HG03095 (cell line): ENCODE measurements at regions not wholly inside any gene's neighbourhood (a gene's known extent, or its start where the extent isn't known, plus 50 kb on each side); places are given as distances from the start of the nearest gene placed in this dataset.
"Not testable (repeated sequence)": the region's sequence is repeated elsewhere in the genome, so short reads cannot be mapped to it uniquely, and the experiment has no call there.

Source experiments
- ATAC-seq: cut with Tn5 transposase; IDR thresholded peaks from one replicate; pipeline ENCODE4 v1.9.1; 2021; ENCODE audit warnings: moderate library complexity; ENCODE audit not compliant: unreplicated experiment

DNA sequence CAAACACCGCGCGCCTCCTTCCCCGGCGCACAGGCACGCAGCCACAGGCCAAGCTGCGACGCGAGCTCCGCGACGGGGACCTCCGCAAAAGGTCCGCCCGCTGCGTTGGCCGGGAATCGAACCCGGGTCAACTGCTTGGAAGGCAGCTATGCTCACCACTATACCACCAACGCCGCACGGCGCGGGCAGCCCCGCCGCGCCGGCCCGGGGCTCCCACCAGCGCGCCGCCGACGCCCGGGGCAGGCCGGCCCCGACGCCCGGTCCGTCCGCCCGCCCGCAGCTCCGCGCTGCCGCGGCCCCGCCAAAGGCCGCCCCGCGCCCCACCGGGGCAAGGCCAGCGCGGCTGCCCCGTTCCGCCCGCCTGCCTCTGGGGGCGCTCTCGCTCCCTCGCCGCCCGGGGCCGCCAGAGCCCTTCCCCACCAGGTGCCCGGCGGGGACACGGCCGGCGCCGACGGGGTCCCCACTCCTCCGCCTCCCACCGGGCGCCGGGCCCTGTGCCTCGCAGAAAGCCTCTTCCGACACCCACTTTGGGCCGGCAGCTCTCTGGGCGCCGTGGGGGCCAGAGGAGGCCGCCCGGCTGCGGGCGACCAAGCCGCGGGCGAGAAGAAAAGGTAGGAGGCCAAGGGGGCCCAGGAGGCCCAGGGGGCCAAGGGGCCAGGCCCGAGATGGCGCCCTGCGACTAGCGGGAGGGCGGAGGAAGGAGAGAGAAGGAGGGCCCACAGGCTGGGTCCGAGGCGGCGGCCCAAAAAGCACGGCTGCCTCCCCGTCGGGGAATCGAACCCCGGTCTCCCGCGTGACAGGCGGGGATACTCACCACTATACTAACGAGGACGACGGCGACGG lies 50.2 kb upstream of the FCGR2A start:
- peak; percentile 18 for ATAC-seq

- peak; percentile 57 for ATAC-seq
Observed at GRCh38 chr1:161453950-161454864, 51.0 kb upstream of the FCGR2A start.

- ATAC-seq = not testable (repeated sequence)
Observed at GRCh38 chr1:161451698-161452348, 53.4 kb upstream of the FCGR2A start.

- not testable (repeated sequence) for ATAC-seq
Observed at GRCh38 chr1:161447760-161448332, 57.4 kb upstream of the FCGR2A start.

- ATAC-seq = peak; percentile 43
Observed at GRCh38 chr1:161447040-161447759, 58.1 kb upstream of the FCGR2A start.

- not testable (repeated sequence) for ATAC-seq
Observed at GRCh38 chr1:161444725-161445124, 60.5 kb upstream of the FCGR2A start.

GRCh38 chr1:161444255-161444654 lies 61.0 kb upstream of the FCGR2A start:
- not testable (repeated sequence) for ATAC-seq

- ATAC-seq = no peak
Observed at GRCh38 chr1:161440312-161440894, 64.9 kb upstream of the FCGR2A start.

- no peak for ATAC-seq
Observed at GRCh38 chr1:161439280-161440232, 65.7 kb upstream of the FCGR2A start.

GRCh38 chr1:161433191-161433590 lies 65.5 kb upstream of the CFAP126 start:
- not testable (repeated sequence) for ATAC-seq

- ATAC-seq = no peak
Observed at GRCh38 chr1:161432091-161432490, 64.4 kb upstream of the CFAP126 start.

DNA sequence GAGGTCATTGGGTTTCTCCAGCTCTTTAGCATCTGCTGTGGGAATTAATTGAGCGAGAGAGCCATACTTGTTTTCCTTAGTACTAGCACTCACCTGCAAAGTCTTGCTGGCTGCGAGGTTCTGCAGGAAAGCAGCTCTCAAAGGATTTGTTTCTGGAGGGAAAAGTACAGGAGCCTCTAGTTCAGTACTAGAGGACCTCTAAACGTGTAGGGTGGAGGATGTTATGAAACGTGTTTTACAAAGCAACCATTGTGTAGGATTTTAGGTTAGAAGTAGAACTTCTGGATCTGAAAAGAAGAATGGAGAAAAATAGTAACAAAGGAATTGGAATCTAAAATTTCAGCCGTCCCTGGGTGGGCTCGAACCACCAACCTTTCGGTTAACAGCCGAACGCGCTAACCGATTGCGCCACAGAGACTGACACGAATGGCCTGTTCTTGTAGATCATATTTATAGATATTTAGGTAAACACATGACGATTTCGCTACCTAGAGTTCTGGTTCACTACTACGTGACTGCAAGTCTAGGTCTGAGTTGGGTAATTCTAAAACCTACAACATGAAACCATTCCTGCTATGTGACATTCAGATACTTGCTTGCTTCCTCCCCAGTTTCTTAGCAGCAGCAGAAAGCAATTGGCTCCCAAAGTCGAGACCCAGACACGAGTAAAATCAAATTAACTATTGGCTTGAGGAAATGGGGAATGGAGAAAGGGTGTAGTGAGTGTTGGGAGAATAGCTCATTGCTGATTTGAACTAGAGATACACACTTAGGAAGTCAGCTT lies 60.2 kb upstream of the CFAP126 start:
- no peak for ATAC-seq

DNA sequence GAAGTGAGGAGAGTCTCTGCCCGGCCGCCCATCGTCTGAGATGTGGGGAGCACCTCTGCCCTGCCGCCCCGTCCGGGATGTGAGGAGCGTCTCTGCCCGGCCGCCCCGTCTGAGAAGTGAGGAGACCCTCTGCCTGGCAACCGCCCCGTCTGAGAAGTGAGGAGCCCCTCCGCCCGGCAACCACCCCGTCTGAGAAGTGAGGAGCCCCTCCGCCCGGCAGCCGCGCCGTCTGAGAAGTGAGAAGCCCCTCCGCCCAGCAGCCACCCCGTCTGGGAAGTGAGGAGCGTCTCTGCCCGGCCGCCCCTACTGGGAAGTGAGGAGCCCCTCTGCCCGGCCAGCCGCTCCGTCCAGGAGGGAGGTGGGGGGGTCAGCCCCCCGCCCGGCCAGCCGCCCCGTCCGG lies 55.2 kb upstream of the CFAP126 start:
- ATAC-seq = not testable (repeated sequence)

GRCh38 chr1:161421456-161421855 lies 53.8 kb upstream of the CFAP126 start:
- no peak for ATAC-seq

DNA sequence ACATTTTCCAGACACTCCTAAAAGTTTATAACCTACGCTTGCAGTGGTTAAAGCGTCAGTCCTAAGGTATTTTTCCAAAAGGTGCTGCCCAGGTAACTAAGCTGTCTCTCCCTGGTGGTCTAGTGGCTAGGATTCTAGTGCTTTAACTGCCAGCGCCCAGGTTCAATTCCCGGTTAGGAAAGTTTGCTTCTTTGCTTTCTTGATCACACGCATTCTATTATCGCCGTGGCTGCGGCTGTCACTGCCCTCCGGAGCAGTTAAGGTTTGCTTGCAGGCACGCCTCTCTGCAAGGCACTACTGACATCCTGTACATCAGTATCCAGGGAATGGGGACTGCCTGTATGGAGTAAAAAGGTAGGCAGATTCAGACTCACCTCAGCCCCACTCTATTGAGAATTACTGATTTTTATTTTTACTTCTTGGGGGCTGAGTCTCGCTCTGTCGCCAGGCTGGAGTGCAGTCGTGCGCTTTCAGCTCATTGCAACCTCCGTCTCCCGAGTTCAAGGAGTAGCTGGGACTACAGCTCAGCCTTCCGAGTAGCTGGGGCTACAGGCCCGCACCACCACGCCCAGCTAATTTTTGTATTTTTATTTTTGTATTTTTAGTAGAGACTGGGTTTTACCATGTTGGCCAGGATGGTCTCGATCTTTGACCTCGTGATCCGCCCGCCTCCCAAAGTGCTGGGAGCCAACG lies 53.2 kb upstream of the CFAP126 start:
- ATAC-seq = no peak

DNA sequence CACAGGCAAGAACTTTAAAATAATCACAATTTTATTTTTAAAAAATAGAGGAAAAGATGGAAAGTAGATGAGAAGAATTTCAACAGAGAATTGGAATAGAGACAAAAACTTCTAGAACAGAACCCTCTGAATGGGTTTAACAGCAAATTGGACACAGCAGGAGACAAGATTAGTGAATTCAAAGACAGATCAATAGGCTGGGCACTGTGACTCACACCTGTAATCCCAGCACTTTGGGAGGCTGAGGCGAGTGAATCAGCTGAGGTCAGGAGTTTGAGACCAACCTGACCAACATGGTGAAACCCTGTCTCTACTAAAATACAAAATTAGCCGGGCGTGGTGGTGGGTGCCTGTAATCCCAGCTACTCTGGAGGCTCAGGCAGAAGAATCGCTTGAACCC lies 49.9 kb upstream of the CFAP126 start:
- not testable (repeated sequence) for ATAC-seq
